Activated T-cell treated with anti-CD3 and anti-CD28 coated beads, Interleukin-2, amount 50 U/mL, for 4 hours (primary cell): ENCODE measurements at regions not wholly inside any gene's neighbourhood (a gene's known extent, or its start where the extent isn't known, plus 50 kb on each side); places are given as distances from the start of the nearest gene placed in this dataset.
"Not testable (repeated sequence)": the region's sequence is repeated elsewhere in the genome, so short reads cannot be mapped to it uniquely, and the experiment has no call there.

Source experiments
- ATAC-seq, 2 donors: fragments of 200-7000 bp; cut with Tn5 transposase; one replicate each; pipeline ENCODE4 v1.10.0; 2021
- DNase-seq: peaks from one replicate; pipeline ENCODE4 v3.0.0-alpha.2; 2020
- H3K27me3 Mint-ChIP-seq: one replicate; pipeline ENCODE4 v1.8.0; 2021; ENCODE audit warnings: low read depth, mixed read lengths
- H3K36me3 Mint-ChIP-seq: one replicate; pipeline ENCODE4 v1.8.0; 2022; ENCODE audit warnings: mixed read lengths; ENCODE audit not compliant: insufficient read depth
- H3K4me1 Mint-ChIP-seq: one replicate; pipeline ENCODE4 v1.8.0; 2021; ENCODE audit warnings: low read depth, mixed read lengths
- H3K4me3 Mint-ChIP-seq: one replicate; pipeline ENCODE4 v1.8.0; 2021; ENCODE audit warnings: mild to moderate bottlenecking, moderate library complexity, mixed read lengths
- H3K9me3 Mint-ChIP-seq: one replicate; pipeline ENCODE4 v1.8.0; 2021; ENCODE audit warnings: mixed read lengths

DNA sequence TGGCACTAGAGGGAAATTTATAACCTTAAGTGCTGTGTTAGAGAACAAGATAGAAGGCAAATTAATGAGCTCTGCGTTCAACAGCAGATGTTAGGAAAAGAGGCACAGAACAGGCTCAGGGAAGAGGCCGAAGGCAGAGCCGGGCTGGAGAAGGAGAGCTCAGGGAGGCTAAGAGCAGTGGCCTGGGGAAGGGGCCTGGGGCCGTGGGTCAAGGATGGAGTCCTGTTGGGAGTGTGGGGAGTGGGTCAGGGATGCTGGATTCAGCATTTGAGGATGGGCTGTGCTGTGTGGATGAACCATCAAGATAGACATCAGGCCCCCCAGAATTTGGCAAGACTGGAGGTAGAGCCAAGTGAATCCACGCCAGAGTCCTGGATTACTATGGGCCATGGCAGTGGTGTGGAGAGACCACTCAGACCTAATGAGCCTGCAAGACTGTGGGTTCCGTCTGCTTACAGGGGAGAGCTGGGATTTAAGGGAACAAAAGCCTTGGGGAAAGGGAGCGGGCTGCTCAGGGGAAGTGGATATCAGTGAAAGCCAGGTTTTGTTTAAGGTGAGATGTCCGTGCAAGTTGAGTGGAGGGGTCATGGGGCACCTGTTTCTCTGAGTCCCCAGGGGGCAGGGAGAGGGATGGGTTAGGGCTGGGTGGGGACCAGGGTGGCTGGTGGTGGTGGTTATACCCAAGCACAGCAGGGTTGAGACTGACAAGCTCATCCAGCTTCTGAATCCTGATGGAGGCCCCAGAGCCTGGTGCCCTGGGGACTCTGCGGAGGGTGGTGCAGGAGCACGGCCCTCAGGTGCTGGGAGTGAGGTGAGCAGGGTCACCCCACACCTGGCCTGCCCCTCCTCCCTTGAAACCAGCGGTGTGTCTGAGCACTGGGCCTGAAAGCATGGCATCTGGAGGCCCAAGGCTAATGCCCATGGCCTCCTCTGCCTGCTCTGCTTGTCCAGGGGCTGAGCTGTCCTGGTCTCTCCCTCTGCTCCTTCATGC is 101.7 kb downstream of the BMS1 start:
- Mint-ChIP-seq H3K9me3 (peaks cover 16% of the 10 kb centered on the region), H3K27me3 (peaks cover 6% of the 10 kb centered on the region), H3K36me3 (no peaks in the 10 kb centered on the region), H3K4me1 (no peaks in the 10 kb centered on the region), H3K4me3 (no peak overlapping the region)
- ATAC-seq (peak in 1 of 2 donors; percentile 34), DNase-seq (no peak)

- H3K9me3 Mint-ChIP-seq, result peaks cover 16% of the 10 kb centered on the region
- no peak overlapping the region for H3K4me3 Mint-ChIP-seq
- H3K36me3 Mint-ChIP-seq, result no peaks in the 10 kb centered on the region
- ATAC-seq (no peak), DNase-seq (no peak)
- peaks cover 5% of the 10 kb centered on the region for H3K27me3 Mint-ChIP-seq
- H3K4me1 Mint-ChIP-seq, result no peaks in the 10 kb centered on the region
These were observed 103.1 kb downstream of the BMS1 start for GRCh38 chr10:42885491-42886270.

GRCh38 chr10:42887734-42888503 is 105.3 kb downstream of the BMS1 start:
- Mint-ChIP-seq H3K27me3 (peaks cover 11% of the 10 kb centered on the region), H3K36me3 (no peaks in the 10 kb centered on the region), H3K4me1 (no peaks in the 10 kb centered on the region), H3K9me3 (peaks cover 1% of the 10 kb centered on the region), H3K4me3 (no peak overlapping the region)
- DNase-seq, result no peak
- ATAC-seq, result no peak

GRCh38 chr10:42888504-42889095 is 106.0 kb downstream of the BMS1 start:
- ATAC-seq (no peak), DNase-seq (no peak)
- H3K36me3 Mint-ChIP-seq, result no peaks in the 10 kb centered on the region
- H3K27me3 Mint-ChIP-seq, result peaks cover 15% of the 10 kb centered on the region
- H3K4me3 Mint-ChIP-seq, result no peak overlapping the region
- no peaks in the 10 kb centered on the region for H3K9me3 Mint-ChIP-seq
- H3K4me1 Mint-ChIP-seq, result no peaks in the 10 kb centered on the region

DNA sequence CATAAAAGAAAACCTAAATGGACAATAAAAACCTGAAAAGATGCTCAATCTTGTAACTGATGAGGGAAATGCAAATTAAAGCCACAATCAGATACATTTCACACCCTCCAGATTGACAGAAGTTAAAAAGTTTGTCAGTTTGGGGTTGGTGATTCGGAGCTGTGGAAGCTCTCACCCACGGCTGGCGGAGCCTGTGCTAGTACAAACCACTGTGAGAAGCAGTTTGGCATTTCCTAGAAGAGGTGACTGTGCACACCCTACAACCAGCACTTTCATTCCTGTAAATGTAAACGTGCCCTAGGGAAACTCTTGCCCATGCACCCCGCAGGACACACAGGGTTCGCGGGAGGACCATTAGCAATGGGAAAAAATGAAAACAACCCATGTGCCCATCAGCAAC is 114.1 kb downstream of the BMS1 start:
- DNase-seq, result no peak
- no peak for ATAC-seq
- no peaks in the 10 kb centered on the region for H3K36me3 Mint-ChIP-seq
- H3K9me3 Mint-ChIP-seq, result peaks cover 11% of the 10 kb centered on the region
- H3K4me3 Mint-ChIP-seq, result no peak overlapping the region
- peaks cover 3% of the 10 kb centered on the region for H3K4me1 Mint-ChIP-seq
- H3K27me3 Mint-ChIP-seq, result peaks cover 52% of the 10 kb centered on the region

DNA sequence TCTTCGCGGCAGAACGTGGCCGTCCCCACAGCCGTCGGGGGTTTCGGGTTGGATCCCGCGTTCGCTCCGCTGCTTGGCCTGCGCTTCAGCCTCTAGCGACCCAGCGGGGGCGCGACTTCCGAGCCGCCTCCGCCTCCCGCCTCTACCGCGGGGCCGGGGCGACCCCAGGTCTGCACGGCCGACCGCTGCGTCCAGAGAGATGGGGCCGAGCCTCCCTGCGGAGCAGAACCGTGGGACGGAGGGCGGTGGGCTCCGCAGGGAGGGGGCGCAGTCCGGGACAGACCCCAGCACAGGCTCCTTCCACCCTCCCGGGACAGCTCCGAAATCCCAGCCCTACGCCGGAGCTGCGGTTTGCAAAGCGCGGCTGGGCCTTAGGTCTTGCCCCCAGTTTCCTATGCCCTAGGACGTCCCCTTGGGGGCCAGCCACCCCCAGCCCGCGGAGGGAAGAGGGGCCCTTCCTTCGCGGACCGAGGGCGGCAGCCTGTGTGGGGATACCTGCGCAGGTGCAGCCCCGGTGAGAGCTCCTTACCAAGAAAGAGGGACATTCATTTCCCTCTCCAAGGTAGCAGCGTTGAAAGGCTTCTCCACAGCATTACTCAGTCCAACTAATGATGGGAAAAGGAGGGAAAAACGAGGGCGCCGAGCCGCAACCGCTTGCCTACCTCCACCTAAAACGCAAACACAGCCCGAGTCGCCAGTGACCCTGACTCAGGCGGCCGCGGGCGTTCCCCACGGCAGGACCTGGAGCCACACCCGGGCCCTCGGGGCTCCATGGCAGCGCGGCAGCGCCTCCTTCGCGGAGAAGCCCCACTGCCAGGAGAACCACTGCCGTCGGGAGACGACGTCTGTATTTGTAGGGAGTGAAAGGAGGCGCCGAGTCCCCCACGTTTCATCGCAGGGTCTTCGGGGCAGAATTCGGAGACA is 115.7 kb downstream of the BMS1 start:
- no peak for DNase-seq
- Mint-ChIP-seq H3K9me3 (peaks cover 16% of the 10 kb centered on the region), H3K27me3 (peaks cover 47% of the 10 kb centered on the region), H3K4me1 (peaks cover 3% of the 10 kb centered on the region), H3K4me3 (no peak overlapping the region), H3K36me3 (no peaks in the 10 kb centered on the region)
- peak in 1 of 2 donors; percentile 30 for ATAC-seq

DNA sequence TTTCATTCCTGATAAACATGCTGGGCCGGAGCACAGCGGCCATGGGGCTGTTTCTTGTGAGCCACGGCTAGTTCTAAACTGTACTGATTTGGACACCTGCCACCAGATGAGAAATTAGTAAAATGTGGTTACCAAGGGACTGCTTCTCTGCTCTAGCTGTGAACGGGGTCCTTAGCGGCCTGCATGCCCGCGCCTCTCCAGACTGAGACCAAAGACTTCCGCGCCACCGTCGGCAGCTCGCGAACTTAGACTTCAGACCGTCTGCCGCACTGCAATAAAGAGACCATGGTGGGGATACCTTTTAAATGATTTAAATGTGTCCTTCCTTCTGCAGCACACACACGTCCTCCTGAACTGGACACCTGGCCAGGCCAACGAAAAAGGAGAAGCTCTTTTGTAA is 116.4 kb downstream of the BMS1 start:
- Mint-ChIP-seq H3K36me3 (no peaks in the 10 kb centered on the region), H3K9me3 (peaks cover 16% of the 10 kb centered on the region), H3K27me3 (peaks cover 47% of the 10 kb centered on the region), H3K4me1 (peaks cover 3% of the 10 kb centered on the region), H3K4me3 (no peak overlapping the region)
- DNase-seq, result no peak
- no peak for ATAC-seq

- not testable (repeated sequence) for H3K4me1 Mint-ChIP-seq, ATAC-seq, DNase-seq, H3K36me3 Mint-ChIP-seq, H3K4me3 Mint-ChIP-seq
- peaks cover 39% of the 10 kb centered on the region for H3K27me3 Mint-ChIP-seq
- peaks cover 17% of the 10 kb centered on the region for H3K9me3 Mint-ChIP-seq
These were observed 117.8 kb downstream of the BMS1 start for GRCh38 chr10:42900346-42900745.

DNA sequence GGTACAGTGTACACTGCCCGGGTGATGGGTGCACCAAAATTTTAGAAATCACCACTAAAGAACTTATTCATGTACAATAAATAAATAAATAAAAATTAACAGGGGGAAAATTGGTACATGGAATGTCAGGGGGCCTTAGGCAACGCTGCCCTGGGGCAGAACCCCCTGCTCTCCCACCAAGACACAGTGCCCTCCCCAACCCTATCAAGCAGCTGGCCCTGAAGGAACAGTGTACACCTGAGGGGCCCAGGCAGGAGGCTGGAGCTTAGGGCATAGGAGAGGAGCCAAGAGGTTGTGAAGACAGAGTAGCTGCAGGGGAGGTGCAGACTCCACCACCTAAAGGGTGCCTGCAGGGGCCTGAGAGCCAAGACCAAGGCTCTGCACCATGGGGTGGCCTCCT is 128.8 kb downstream of the BMS1 start:
- Mint-ChIP-seq H3K9me3 (peaks cover 21% of the 10 kb centered on the region), H3K36me3 (no peaks in the 10 kb centered on the region), H3K4me1 (no peaks in the 10 kb centered on the region), H3K27me3 (no peaks in the 10 kb centered on the region), H3K4me3 (no peak overlapping the region)
- ATAC-seq (no peak), DNase-seq (no peak)

GRCh38 chr10:42916974-42917373 is 134.4 kb downstream of the BMS1 start:
- ATAC-seq (no peak), DNase-seq (no peak)
- Mint-ChIP-seq H3K4me1 (no peaks in the 10 kb centered on the region), H3K27me3 (peaks cover 1% of the 10 kb centered on the region), H3K4me3 (no peak overlapping the region), H3K9me3 (peaks cover 20% of the 10 kb centered on the region), H3K36me3 (no peaks in the 10 kb centered on the region)

- no peak overlapping the region for H3K4me3 Mint-ChIP-seq
- peaks cover 25% of the 10 kb centered on the region for H3K9me3 Mint-ChIP-seq
- H3K27me3 Mint-ChIP-seq, result peaks cover 1% of the 10 kb centered on the region
- no peaks in the 10 kb centered on the region for H3K4me1 Mint-ChIP-seq
- H3K36me3 Mint-ChIP-seq, result no peaks in the 10 kb centered on the region
- no peak for ATAC-seq
- no peak for DNase-seq
These were observed 135.2 kb downstream of the BMS1 start for GRCh38 chr10:42917821-42918220.

GRCh38 chr10:42921951-42922350 is 139.4 kb downstream of the BMS1 start:
- peaks cover 6% of the 10 kb centered on the region for H3K27me3 Mint-ChIP-seq
- H3K9me3 Mint-ChIP-seq, result peaks cover 15% of the 10 kb centered on the region
- no peak overlapping the region for H3K4me3 Mint-ChIP-seq
- no peaks in the 10 kb centered on the region for H3K36me3 Mint-ChIP-seq
- DNase-seq (no peak), ATAC-seq (no peak)
- no peaks in the 10 kb centered on the region for H3K4me1 Mint-ChIP-seq

GRCh38 chr10:42924484-42924883 is 141.9 kb downstream of the BMS1 start:
- Mint-ChIP-seq H3K4me1 (no peaks in the 10 kb centered on the region), H3K27me3 (peaks cover 18% of the 10 kb centered on the region), H3K9me3 (peaks cover 10% of the 10 kb centered on the region), H3K36me3 (no peaks in the 10 kb centered on the region), H3K4me3 (no peak overlapping the region)
- no peak for DNase-seq
- ATAC-seq, result no peak
